Skeletal muscle satellite cell (primary cell): ENCODE measurements at regions not wholly inside any gene's neighbourhood (a gene's known extent, or its start where the extent isn't known, plus 50 kb on each side); places are given as distances from the start of the nearest gene placed in this dataset.
"Not testable (repeated sequence)": the region's sequence is repeated elsewhere in the genome, so short reads cannot be mapped to it uniquely, and the experiment has no call there.

ENCODE experiments used
- H3K27me3 ChIP-seq: 2 replicates; pipeline ENCODE4 v1.7.0; 2013; ENCODE audit warnings: low read length; ENCODE audit not compliant: control insufficient read depth, insufficient read depth
- H3K36me3 ChIP-seq: 2 replicates; pipeline ENCODE4 v1.7.0; 2013; ENCODE audit warnings: mild to moderate bottlenecking, control low read depth, low read length; ENCODE audit not compliant: insufficient read depth
- H3K4me1 ChIP-seq: 2 replicates; pipeline ENCODE4 v1.7.0; 2013; ENCODE audit warnings: low read length; ENCODE audit not compliant: control insufficient read depth, insufficient read depth
- H3K4me2 ChIP-seq: 2 replicates; pipeline ENCODE4 v1.7.0; 2013; ENCODE audit warnings: mild to moderate bottlenecking, low read length
- H3K4me3 ChIP-seq: 2 replicates; pipeline ENCODE4 v1.7.0; 2013; ENCODE audit warnings: low read length
- H3K9ac ChIP-seq: 2 replicates; pipeline ENCODE4 v1.7.0; 2013; ENCODE audit warnings: mild to moderate bottlenecking, low read depth, low read length, moderate library complexity
- H3K9me3 ChIP-seq: replicated peaks from 2 replicates; pipeline ENCODE4 v1.7.0; 2013; ENCODE audit warnings: mild to moderate bottlenecking, control low read depth, low read length

- Histone ChIP-seq H3K4me1 (no peaks in the 10 kb centered on the region), H3K36me3 (no peaks in the 10 kb centered on the region), H3K27me3 (no peaks in the 10 kb centered on the region), H3K4me2 (no peak overlapping the region), H3K9me3 (peaks cover 5% of the 10 kb centered on the region), H3K9ac (no peak overlapping the region), H3K4me3 (no peak overlapping the region)
Measured at GRCh38 chr2:155600914-155601760, 731.4 kb downstream of the NR4A2 start.

GRCh38 chr2:155600296-155600695 lies 732.2 kb downstream of the NR4A2 start:
- Histone ChIP-seq H3K4me3 (no peak overlapping the region), H3K4me2 (no peak overlapping the region), H3K9ac (no peak overlapping the region), H3K27me3 (no peaks in the 10 kb centered on the region), H3K9me3 (peaks cover 5% of the 10 kb centered on the region), H3K36me3 (no peaks in the 10 kb centered on the region), H3K4me1 (no peaks in the 10 kb centered on the region)

- H3K27me3 ChIP-seq: no peaks in the 10 kb centered on the region
- H3K9ac ChIP-seq: no peak overlapping the region
Measured at GRCh38 chr2:155599834-155600233, 732.7 kb downstream of the NR4A2 start.

GRCh38 chr2:155583674-155584195 lies 748.8 kb downstream of the NR4A2 start:
- no peak overlapping the region for H3K4me3 ChIP-seq
- H3K27me3 ChIP-seq: no peaks in the 10 kb centered on the region
- H3K9me3 ChIP-seq: peaks cover 4% of the 10 kb centered on the region
- H3K9ac ChIP-seq: no peak overlapping the region
- no peaks in the 10 kb centered on the region for H3K36me3 ChIP-seq
- no peak overlapping the region for H3K4me2 ChIP-seq
- no peaks in the 10 kb centered on the region for H3K4me1 ChIP-seq

More at GRCh38 chr2:155599834-155600233, 732.7 kb downstream of the NR4A2 start:
- H3K4me3 ChIP-seq: no peak overlapping the region
- H3K4me1 ChIP-seq: no peaks in the 10 kb centered on the region
- no peaks in the 10 kb centered on the region for H3K36me3 ChIP-seq
- peaks cover 5% of the 10 kb centered on the region for H3K9me3 ChIP-seq
- H3K4me2 ChIP-seq: no peak overlapping the region

- H3K36me3 ChIP-seq: no peaks in the 10 kb centered on the region
- no peak overlapping the region for H3K9ac ChIP-seq
- H3K4me1 ChIP-seq: no peaks in the 10 kb centered on the region
- H3K27me3 ChIP-seq: no peaks in the 10 kb centered on the region
- H3K4me2 ChIP-seq: no peak overlapping the region
- no peak overlapping the region for H3K4me3 ChIP-seq
- H3K9me3 ChIP-seq: no peaks in the 10 kb centered on the region
Measured at GRCh38 chr2:155574941-155575340, 757.6 kb downstream of the NR4A2 start.

GRCh38 chr2:155547571-155547970 lies 785.0 kb downstream of the NR4A2 start:
- no peak overlapping the region for H3K4me3 ChIP-seq
- no peak overlapping the region for H3K4me2 ChIP-seq

GRCh38 chr2:155546721-155547555 lies 785.6 kb downstream of the NR4A2 start:
- Histone ChIP-seq H3K4me2 (no peak overlapping the region), H3K9ac (no peak overlapping the region), H3K4me3 (no peak overlapping the region), H3K36me3 (no peaks in the 10 kb centered on the region), H3K9me3 (no peaks in the 10 kb centered on the region), H3K27me3 (no peaks in the 10 kb centered on the region), H3K4me1 (no peaks in the 10 kb centered on the region)

More at GRCh38 chr2:155547571-155547970, 785.0 kb downstream of the NR4A2 start:
- Histone ChIP-seq H3K9me3 (no peaks in the 10 kb centered on the region), H3K9ac (no peak overlapping the region), H3K4me1 (no peaks in the 10 kb centered on the region), H3K27me3 (no peaks in the 10 kb centered on the region), H3K36me3 (no peaks in the 10 kb centered on the region)

- not testable (repeated sequence) for H3K4me3 ChIP-seq, H3K9ac ChIP-seq, H3K9me3 ChIP-seq, H3K4me2 ChIP-seq, H3K27me3 ChIP-seq, H3K4me1 ChIP-seq, H3K36me3 ChIP-seq
Measured at GRCh38 chr2:155539028-155539427, 793.5 kb downstream of the NR4A2 start.

GRCh38 chr2:155528034-155528433 lies 804.5 kb downstream of the NR4A2 start:
- H3K4me2 ChIP-seq: no peak overlapping the region
- no peak overlapping the region for H3K9ac ChIP-seq
- no peaks in the 10 kb centered on the region for H3K27me3 ChIP-seq
- no peaks in the 10 kb centered on the region for H3K4me1 ChIP-seq
- H3K4me3 ChIP-seq: no peak overlapping the region
- H3K36me3 ChIP-seq: no peaks in the 10 kb centered on the region
- no peaks in the 10 kb centered on the region for H3K9me3 ChIP-seq

GRCh38 chr2:155525199-155525598 lies 807.3 kb downstream of the NR4A2 start:
- Histone ChIP-seq H3K4me1 (no peaks in the 10 kb centered on the region), H3K9ac (no peak overlapping the region), H3K36me3 (no peaks in the 10 kb centered on the region), H3K4me3 (no peak overlapping the region), H3K27me3 (no peaks in the 10 kb centered on the region), H3K4me2 (no peak overlapping the region), H3K9me3 (no peaks in the 10 kb centered on the region)

- no peaks in the 10 kb centered on the region for H3K4me1 ChIP-seq
- no peaks in the 10 kb centered on the region for H3K36me3 ChIP-seq
- H3K27me3 ChIP-seq: no peaks in the 10 kb centered on the region
- H3K9me3 ChIP-seq: no peaks in the 10 kb centered on the region
- H3K4me3 ChIP-seq: no peak overlapping the region
- no peak overlapping the region for H3K9ac ChIP-seq
- no peak overlapping the region for H3K4me2 ChIP-seq
Measured at GRCh38 chr2:155519529-155520130, 812.9 kb downstream of the NR4A2 start.
